Body of pancreas (tissue), 4 donors: ENCODE measurements at regions not wholly inside any gene's neighbourhood (a gene's known extent, or its start where the extent isn't known, plus 50 kb on each side); places are given as distances from the start of the nearest gene placed in this dataset.

Experiments used
- POLR2A ChIP-seq, 3 donors: fragments of 450-650 bp; IDR thresholded peaks; one replicate each; pipeline ENCODE4 v1.6.1; 2016; ENCODE audit warnings: antibody characterized with exemption in 3 of 3, mild to moderate bottlenecking in 2 of 3
- TF ChIP-seq, protein P1 (sequence below), 7 experiments: fragments of 450-650 bp in 4 of 7; fragments of 200-600 bp in 3 of 7; sonication (generic) in 3 of 7; IDR thresholded peaks; one replicate each; pipeline ENCODE4 v1.5.1; 2016 to 2019; ENCODE audit warnings: antibody characterized with exemption in 7 of 7

DNA sequence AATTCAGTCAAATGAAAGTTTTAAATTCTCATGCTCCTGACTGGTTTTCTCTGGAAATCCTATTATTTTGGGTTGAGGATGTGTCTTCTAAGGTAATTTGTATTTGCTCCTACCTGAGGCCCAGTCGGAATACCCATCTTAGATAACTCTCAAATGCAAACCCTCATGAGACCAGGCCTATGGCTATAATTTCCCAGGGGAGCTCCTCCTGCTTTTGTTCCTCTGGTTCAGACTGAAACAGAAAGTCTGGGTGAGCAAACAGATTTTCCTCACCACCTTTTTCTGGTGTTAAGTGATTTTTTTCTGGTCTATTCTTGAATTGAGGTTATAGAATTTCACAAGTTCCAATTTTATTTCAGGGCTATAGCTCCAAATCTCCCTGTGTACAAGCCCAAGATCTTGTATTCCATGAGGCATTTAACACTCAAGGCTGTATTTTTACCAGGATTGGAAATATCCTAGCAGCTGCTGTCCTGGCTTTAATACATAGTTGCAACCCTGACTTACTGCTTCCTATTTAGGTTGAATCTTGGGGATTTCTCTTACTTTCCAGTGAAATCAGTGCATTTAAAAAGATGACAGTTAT is 169.1 kb upstream of the PTCHD4 start:
- TF ChIP-seq, protein P1, sequence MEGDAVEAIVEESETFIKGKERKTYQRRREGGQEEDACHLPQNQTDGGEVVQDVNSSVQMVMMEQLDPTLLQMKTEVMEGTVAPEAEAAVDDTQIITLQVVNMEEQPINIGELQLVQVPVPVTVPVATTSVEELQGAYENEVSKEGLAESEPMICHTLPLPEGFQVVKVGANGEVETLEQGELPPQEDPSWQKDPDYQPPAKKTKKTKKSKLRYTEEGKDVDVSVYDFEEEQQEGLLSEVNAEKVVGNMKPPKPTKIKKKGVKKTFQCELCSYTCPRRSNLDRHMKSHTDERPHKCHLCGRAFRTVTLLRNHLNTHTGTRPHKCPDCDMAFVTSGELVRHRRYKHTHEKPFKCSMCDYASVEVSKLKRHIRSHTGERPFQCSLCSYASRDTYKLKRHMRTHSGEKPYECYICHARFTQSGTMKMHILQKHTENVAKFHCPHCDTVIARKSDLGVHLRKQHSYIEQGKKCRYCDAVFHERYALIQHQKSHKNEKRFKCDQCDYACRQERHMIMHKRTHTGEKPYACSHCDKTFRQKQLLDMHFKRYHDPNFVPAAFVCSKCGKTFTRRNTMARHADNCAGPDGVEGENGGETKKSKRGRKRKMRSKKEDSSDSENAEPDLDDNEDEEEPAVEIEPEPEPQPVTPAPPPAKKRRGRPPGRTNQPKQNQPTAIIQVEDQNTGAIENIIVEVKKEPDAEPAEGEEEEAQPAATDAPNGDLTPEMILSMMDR (IDR thresholded peaks at IDR 0.05) = no peak
- TF ChIP-seq POLR2A (IDR thresholded peaks at IDR 0.05) = no peak
